Stimulated activated CD4-positive, alpha-beta T cell treated with anti-CD3 and anti-CD28 coated beads, Interleukin-4, amount 100 ng/mL, for 1 hour (primary cell): ENCODE measurements at regions not wholly inside any gene's neighbourhood (a gene's known extent, or its start where the extent isn't known, plus 50 kb on each side); places are given as distances from the start of the nearest gene placed in this dataset.
"Not testable (repeated sequence)": the region's sequence is repeated elsewhere in the genome, so short reads cannot be mapped to it uniquely, and the experiment has no call there.

Experiments
- DNase-seq: peaks from one replicate; pipeline ENCODE4 v3.0.0-alpha.2; 2020

GRCh38 chr6:144360401-144360800, 75.3 kb downstream of the UTRN start:
- no peak for DNase-seq

- no peak for DNase-seq
These were observed 75.9 kb downstream of the UTRN start for GRCh38 chr6:144361016-144361415.

DNA sequence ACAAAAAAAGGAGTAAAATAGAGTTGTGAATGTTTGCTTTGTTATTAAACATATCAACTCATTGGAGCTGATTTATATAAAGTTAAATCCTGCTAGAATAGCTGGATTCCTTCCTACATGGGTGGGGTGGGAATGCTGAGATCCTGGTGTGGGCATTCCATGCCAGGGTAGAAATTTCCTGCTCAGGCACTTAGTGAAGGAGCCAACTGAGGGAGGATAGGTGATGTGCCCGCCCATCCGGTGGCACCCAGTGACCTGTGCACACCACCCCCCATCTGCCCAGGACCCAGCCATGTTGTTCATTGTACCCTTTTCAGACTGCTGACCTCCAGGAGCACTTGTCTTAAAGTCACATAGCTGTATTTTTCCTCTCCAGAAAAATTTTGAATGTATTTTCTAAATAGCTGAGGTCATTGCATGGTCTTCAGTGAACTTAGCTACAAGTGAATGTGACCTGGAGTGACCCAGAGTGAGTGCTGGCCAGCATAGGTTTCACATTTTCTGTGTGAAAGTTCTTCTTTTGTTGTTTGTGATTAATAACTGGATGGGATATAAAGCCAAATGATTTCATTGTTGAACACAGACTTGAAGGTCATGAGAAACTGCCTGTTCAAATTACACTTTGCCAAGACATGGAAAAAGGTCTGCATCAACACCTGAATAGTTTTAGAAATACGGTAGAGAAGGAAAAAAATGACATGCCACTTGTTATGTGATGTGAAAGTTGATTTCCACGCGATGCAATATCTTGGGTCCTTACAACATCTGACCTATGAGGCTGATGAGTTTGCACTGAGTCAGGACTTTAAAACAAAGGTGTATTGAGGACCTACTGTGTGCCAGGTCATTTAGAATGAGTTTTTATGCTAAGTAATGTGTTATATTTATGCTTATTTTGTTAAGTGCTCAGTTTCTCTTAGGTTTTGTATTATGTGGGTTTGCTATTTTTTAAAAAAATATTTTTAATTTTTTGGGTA, 77.2 kb downstream of the UTRN start:
- DNase-seq = no peak

DNA sequence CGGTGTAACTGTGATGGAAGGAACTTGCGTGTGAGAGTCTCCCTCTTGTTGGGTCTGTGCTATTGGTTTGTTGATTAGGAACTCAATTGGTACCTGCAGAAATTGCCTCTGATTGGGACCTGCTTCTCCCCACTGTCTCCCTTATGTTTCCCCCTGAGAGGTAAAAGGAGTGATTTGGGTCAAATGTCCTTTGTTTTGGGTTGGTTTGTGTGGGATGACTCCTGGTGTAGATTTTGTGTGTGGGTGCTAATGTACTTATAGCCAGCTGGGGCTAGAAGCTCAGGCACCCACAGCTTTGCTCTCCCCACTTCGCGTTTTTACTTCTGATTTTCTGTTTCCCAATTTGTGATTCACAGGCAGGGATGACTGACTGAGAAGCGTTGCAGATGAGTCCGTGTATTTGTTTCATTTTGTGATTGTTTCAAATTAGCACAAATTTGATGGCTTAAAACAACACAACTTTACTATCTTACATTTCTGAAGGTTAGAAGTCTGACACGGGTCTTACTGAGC, 79.1 kb downstream of the UTRN start:
- no peak for DNase-seq

GRCh38 chr6:144364782-144365181, 79.6 kb downstream of the UTRN start:
- DNase-seq = no peak

- DNase-seq = no peak
These were observed 80.1 kb downstream of the UTRN start for GRCh38 chr6:144365271-144365670.

DNA sequence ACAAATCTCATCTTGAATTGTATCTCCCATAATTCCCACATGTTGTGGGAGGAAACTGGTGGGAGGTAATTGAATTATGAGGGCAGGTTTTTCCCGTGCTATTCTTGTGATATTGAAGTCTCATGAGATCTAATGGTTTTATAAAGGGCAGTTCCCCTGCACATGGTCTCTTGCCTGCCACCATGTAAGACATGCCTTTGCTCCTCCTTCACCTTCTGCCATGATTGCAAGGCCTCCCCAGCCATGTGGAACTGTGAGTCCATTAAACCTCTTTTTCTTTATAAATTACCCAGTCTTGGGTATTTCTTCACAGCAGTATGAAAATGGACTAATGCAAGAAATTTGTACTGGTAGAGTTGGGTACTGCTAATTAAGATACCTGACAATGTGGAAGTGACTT, 84.6 kb downstream of the UTRN start:
- DNase-seq = not testable (repeated sequence)

- DNase-seq = no peak
These were observed 87.0 kb downstream of the UTRN start for GRCh38 chr6:144372116-144372515.

DNA sequence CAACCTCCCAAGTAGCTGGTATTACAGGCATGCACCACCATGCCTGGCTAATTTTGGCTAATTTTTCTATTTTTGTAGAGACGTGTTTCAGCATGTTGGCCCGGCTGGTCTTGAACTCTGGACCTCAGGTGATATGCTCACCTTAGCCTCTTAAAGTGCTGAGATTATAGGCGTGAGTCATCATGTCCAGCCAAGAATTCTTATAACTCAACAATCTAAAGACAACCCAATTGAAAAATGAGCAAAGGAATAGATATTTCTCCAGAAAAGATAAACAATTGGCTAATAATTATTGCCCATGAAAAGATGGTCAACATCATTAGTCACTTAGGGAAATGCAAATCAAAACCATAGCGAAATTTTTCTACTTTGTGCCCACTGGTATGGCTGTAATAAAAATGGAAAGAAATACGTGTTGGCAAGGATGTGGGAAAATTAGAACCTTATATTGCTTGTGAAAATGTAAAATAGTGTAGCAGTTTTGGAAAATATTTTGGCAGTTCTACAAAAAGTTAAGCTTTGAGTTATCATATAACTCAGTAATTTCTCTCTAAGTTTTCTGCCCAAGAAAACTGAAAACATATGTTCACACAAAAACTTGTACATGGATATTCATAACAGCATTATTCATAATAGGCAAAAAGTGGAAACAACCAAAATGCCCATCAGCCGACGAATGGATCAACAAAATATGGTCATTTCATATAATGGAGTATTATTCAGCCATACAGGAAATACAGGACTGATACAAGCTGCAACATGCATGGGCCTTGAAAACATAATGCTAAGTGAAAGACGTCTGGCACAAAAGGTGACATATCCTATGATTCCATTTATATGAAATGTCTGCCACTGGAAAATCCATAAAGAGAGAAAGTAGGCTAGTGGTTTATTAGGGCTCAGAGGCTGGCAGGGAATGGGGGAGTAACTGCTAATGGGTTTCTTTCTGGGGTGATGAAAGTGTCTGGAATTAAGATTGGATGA, 87.8 kb downstream of the UTRN start:
- DNase-seq = no peak

GRCh38 chr6:144374525-144374924, 89.4 kb downstream of the UTRN start:
- not testable (repeated sequence) for DNase-seq

- DNase-seq = no peak
These were observed 92.6 kb downstream of the UTRN start for GRCh38 chr6:144377586-144378210.

GRCh38 chr6:144378437-144378836, 93.3 kb downstream of the UTRN start:
- no peak for DNase-seq

DNA sequence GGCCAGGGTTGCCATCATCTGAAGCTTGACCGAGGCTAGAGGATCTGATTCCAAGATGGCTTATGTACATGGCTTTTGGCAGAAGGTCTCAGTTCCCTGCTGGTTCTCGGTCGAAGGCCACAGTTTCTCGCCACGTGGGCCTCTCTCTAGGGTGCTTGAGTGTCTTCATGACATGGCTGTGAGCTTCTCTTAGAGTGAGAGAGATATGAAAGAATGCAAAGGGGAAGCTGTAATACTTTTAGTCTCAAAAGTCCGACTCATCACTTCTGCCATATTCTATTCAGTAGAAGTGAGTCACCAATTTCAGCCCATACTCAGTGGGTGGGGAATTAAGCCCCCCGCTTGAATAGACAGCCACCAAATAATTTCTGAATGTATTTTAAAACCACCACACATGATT, 94.2 kb downstream of the UTRN start:
- DNase-seq = no peak

DNA sequence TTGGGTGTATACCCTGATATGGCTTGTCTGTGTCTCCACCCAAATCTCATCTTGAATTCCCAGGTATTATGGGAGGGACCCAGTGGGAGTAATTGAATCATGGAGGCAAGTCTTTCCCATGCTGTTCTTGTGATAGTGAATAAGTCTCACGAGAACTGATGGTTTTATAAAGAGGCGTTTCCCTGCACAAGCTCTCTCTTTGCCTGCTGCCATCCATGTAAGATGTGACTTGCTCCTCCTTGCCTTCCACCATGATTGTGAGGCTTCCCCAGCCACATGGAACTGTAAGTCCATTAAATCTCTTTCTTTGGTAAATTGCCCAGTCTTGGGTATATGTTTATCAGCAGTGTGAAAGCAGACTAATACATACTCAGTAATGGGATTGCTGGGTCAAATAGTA, 96.4 kb downstream of the UTRN start:
- DNase-seq = not testable (repeated sequence)

- DNase-seq = no peak
These were observed 98.2 kb downstream of the UTRN start for GRCh38 chr6:144383336-144383735.

GRCh38 chr6:144384427-144384826, 99.3 kb downstream of the UTRN start:
- DNase-seq = no peak

DNA sequence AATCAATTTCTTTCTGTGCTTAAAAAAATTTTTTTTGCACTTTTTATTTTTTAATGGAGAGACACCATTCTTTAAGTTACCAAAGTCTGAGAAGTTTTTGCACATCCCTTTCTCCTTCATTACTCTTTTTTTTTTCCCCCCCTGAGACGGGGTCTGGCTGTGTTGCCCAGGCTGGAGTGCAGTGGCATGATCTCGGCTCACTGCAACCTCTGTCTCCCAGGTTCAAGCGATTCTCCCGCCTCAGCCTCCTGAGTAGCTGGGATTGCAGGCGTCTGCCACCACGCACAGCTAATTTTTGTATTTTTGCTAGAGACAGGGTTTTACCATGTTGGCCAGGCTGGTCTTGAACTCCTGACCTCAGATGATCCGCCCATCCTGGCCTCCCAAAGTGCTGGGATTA, 104.3 kb downstream of the UTRN start:
- DNase-seq = not testable (repeated sequence)

- no peak for DNase-seq
These were observed 105.1 kb downstream of the UTRN start for GRCh38 chr6:144390202-144390601.

DNA sequence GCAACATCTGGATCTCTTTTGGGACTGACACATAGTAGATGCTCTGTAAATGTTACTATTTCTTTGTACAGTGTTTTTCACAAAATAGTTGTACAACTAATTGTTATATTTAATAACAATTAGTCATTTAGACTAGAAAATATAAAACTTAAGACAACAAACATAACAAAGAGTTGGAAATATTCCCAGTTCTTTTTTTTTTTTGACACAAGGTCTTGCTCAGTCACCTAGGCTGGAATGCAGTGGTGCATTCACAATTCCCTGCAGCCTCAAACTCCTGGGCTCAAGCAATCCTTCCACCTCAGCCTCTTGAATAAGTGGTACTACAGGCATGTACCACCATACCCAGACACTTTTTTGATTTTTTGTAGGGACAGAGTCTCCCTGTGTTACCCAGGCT, 105.8 kb downstream of the UTRN start:
- DNase-seq = no peak

DNA sequence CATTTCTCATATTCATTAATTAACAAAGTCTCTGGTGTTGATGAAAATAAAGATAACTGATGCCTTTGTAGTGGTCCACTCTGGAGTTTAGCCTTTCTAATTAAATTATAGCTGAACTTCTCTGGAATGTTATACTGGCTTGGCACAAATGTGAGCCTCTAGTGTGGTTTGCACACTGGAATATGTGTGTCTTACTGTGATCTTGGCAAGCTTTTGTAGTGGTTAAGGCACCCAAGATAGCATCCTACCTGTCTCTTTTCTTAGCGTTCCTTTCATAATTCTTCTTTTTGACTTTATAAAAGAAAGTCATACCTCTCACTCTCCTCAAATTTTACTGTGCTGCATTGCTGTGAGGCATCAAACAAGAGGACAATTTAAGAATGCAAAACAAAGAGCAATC, 107.4 kb downstream of the UTRN start:
- no peak for DNase-seq

- no peak for DNase-seq
These were observed 109.1 kb downstream of the UTRN start for GRCh38 chr6:144394210-144394609.

GRCh38 chr6:144395014-144395413, 109.9 kb downstream of the UTRN start:
- DNase-seq = no peak

DNA sequence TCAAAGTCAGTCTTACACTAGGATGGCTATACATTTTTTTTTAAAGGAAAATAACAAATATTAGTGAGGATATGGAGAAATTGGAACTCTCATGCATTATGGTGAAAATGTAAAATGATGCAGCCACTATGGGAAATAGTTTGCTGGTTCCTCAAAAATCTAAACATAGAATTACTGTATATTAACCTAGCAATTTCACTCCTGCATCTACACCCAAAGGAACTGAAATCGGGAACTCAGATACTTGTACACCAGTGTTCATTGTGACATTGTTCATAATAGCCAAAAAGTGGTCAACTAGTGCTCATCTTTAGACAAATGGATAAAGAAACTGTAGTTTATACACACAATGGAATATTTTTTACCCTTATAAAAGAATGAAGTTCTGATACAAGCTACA, 110.7 kb downstream of the UTRN start:
- no peak for DNase-seq
